Liver (tissue), 3 donors: ENCODE measurements at regions not wholly inside any gene's neighbourhood (a gene's known extent, or its start where the extent isn't known, plus 50 kb on each side); places are given as distances from the start of the nearest gene placed in this dataset.

Experiments
- CTCF ChIP-seq: fragments of 150-350 bp; IDR thresholded peaks from 2 replicates; pipeline ENCODE4 v1.5.1; 2017; ENCODE audit warnings: improper control_type of control experiment, low read depth, low read length; ENCODE audit not compliant: missing input control
- GABPA ChIP-seq, 2 donors: IDR thresholded peaks in 1 of 2; conservative IDR thresholded peaks in 1 of 2; 2 replicates each; pipeline ENCODE4 v1.6.1; 2016; ENCODE audit warnings: antibody characterized with exemption in 2 of 2, mild to moderate bottlenecking in 1 of 2, moderate library complexity in 1 of 2
- RAD21 ChIP-seq, 2 donors: IDR thresholded peaks; 2 replicates each; pipeline ENCODE4 v1.6.1; 2016; ENCODE audit warnings: antibody characterized with exemption in 2 of 2, mild to moderate bottlenecking in 2 of 2
- REST ChIP-seq: IDR thresholded peaks from 2 replicates; pipeline ENCODE4 v1.6.1; 2016; ENCODE audit warnings: antibody characterized with exemption, mild to moderate bottlenecking
- SP1 ChIP-seq: IDR thresholded peaks from 2 replicates; pipeline ENCODE4 v1.6.1; 2018; ENCODE audit warnings: antibody characterized with exemption, mild to moderate bottlenecking
- TAF1 ChIP-seq: conservative IDR thresholded peaks from 2 replicates; pipeline ENCODE4 v1.6.1; 2016; ENCODE audit warnings: antibody characterized with exemption, mild to moderate bottlenecking
- YY1 ChIP-seq: IDR thresholded peaks from 2 replicates; pipeline ENCODE4 v1.6.1; 2016; ENCODE audit warnings: antibody characterized with exemption, mild to moderate bottlenecking
- ZBTB33 ChIP-seq: IDR thresholded peaks from 2 replicates; pipeline ENCODE4 v1.6.1; 2016; ENCODE audit warnings: antibody characterized with exemption
- TF ChIP-seq, protein P1 (sequence below): IDR thresholded peaks from 2 replicates; pipeline ENCODE4 v1.6.1; 2016; ENCODE audit warnings: antibody characterized with exemption
- donor health status: healthy.
- donor health status: healthy.

DNA sequence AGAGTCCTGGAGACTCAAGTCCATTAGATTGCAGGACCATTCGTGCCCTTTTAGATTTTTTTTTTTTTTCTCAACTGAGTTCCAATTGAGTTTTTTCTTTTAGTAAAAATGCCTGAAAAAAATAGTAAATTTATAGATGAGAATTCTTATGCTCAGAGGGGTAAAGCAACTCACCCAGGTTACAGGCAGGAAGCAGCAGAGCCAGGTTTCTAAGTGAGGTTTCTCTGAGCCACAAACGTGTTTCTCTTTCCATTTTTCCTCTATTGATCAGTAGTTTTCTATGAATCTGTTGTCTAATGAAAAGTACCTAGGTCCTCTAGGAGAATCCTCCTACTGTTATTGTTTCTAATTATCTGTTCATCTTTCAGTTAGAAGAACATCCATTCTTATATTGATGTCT is 66.4 kb upstream of the C12orf71 start:
- TF ChIP-seq YY1 = no peak
- TF ChIP-seq GABPA (IDR thresholded peaks at IDR 0.05 in 1 of 2, conservative IDR thresholded peaks at IDR 0.05 in 1 of 2) = no peak
- TF ChIP-seq CTCF = no peak
- no peak for TF ChIP-seq SP1
- TF ChIP-seq ZBTB33 = no peak
- TF ChIP-seq, protein P1, sequence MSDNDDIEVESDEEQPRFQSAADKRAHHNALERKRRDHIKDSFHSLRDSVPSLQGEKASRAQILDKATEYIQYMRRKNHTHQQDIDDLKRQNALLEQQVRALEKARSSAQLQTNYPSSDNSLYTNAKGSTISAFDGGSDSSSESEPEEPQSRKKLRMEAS = no peak
- TF ChIP-seq RAD21 (IDR thresholded peaks at IDR 0.05) = no peak
- TF ChIP-seq TAF1 = no peak
- no peak for TF ChIP-seq REST
